GM12872 (cell line): ENCODE measurements at regions not wholly inside any gene's neighbourhood (a gene's known extent, or its start where the extent isn't known, plus 50 kb on each side); places are given as distances from the start of the nearest gene placed in this dataset.

Experiments
- TF ChIP-seq, protein P1 (sequence below): IDR thresholded peaks from 3 replicates; pipeline ENCODE4 v1.5.1; 2011; ENCODE audit warnings: low read depth, mild to moderate bottlenecking, low read length, moderate library complexity; ENCODE audit not compliant: insufficient read depth

- TF ChIP-seq, protein P1, sequence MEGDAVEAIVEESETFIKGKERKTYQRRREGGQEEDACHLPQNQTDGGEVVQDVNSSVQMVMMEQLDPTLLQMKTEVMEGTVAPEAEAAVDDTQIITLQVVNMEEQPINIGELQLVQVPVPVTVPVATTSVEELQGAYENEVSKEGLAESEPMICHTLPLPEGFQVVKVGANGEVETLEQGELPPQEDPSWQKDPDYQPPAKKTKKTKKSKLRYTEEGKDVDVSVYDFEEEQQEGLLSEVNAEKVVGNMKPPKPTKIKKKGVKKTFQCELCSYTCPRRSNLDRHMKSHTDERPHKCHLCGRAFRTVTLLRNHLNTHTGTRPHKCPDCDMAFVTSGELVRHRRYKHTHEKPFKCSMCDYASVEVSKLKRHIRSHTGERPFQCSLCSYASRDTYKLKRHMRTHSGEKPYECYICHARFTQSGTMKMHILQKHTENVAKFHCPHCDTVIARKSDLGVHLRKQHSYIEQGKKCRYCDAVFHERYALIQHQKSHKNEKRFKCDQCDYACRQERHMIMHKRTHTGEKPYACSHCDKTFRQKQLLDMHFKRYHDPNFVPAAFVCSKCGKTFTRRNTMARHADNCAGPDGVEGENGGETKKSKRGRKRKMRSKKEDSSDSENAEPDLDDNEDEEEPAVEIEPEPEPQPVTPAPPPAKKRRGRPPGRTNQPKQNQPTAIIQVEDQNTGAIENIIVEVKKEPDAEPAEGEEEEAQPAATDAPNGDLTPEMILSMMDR: no peak
Observed at GRCh38 chr16:50476486-50477255, 71.5 kb upstream of the NKD1 start.

DNA sequence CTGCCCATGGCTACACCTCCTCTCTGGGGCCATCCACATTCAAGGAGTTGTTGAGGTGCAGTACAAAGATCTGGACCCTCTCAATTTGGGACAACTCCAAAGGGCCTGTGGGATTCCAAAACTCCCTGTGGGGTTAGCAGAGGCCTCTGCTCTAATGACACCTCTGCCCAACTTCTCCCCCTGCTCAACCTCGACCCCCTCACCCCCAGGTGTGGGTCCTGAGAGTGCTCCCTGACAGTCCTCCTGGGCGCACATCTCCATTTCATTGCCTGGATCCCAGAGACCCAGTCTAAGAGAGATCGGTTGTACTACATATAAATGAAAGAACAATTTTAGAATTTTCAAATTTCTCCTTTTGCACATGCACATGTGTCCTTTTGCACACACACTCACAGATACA, 73.0 kb upstream of the NKD1 start:
- TF ChIP-seq, protein P1: no peak

- TF ChIP-seq, protein P1: no peak
Observed at GRCh38 chr16:50474138-50474537, 74.1 kb upstream of the NKD1 start.

GRCh38 chr16:50473356-50473945, 74.7 kb upstream of the NKD1 start:
- TF ChIP-seq, protein P1: no peak

GRCh38 chr16:50472472-50472871, 75.7 kb upstream of the NKD1 start:
- TF ChIP-seq, protein P1: no peak

- TF ChIP-seq, protein P1: no peak
Observed at GRCh38 chr16:50470687-50471086, 77.5 kb upstream of the NKD1 start.

- TF ChIP-seq, protein P1: no peak
Observed at GRCh38 chr16:50469744-50470321, 78.4 kb upstream of the NKD1 start.
